ENCODE measurements at regions not wholly inside any gene's neighbourhood (a gene's known extent, or its start where the extent isn't known, plus 50 kb on each side); places are given as distances from the start of the nearest gene placed in this dataset.
"Not testable (repeated sequence)": the region's sequence is repeated elsewhere in the genome, so short reads cannot be mapped to it uniquely, and the experiment has no call there.

DNA sequence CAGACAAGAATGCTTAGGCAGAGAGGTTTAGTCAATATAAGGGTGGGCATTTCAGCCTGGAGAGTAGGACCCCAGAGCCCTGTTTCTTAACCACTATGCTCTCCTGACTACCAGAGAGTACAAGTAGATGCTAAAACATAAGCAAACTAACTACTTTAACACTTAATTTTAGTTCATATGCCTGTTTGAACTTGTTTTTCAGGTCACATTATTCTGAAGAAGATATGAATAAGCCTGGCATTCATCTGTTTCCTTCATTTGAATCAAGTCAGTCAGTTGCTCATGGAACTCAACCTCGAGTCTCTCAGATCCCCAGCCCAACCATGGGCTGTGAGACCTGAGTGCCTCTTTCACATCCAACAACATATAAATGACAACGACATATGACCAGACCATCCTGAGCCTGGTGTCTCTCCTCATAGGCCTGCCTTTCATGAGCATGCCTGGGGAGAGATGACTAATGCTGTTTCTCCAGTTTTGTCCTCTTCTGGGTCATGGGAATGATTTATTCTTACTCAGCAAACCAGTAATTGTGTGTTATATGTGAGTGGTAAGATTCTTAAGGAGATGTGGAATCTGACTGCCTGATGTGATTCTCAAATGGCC lies 251.1 kb upstream of the BTG1 start:
- DNase-seq (ENCODE audit: low read depth) = peak; percentile 70
- no peak overlapping the region for H3K4me3 ChIP-seq (ENCODE audit: low read depth, low read length)

DNA sequence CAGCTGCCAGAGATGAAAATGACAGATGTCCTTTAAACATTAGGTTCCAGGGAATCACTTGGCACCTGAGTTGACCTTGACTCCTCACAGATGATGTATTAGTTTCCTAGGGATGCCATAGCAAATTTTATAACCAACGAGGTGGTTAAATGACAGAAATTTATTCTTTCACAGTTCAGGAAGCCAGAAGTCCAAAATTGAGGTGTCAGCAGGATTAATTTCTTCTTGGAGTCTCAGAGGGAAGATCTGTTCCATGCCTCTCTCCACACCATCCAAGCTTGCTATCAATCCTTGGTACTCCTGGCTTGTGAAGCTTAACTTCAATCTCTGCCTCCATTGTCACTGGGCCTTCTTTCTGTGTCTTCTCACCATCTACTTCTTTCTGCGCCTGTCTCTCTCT lies 249.7 kb upstream of the BTG1 start:
- H3K4me3 ChIP-seq (ENCODE audit: low read depth, low read length) = no peak overlapping the region
- no peak for DNase-seq (ENCODE audit: low read depth)

GRCh38 chr12:92394895-92395294 lies 249.2 kb upstream of the BTG1 start:
- no peak overlapping the region for H3K4me3 ChIP-seq (ENCODE audit: low read depth, low read length)
- no peak for DNase-seq (ENCODE audit: low read depth)

GRCh38 chr12:92393504-92393903 lies 247.9 kb upstream of the BTG1 start:
- no peak overlapping the region for H3K4me3 ChIP-seq (ENCODE audit: low read depth, low read length)
- no peak for DNase-seq (ENCODE audit: low read depth)

DNA sequence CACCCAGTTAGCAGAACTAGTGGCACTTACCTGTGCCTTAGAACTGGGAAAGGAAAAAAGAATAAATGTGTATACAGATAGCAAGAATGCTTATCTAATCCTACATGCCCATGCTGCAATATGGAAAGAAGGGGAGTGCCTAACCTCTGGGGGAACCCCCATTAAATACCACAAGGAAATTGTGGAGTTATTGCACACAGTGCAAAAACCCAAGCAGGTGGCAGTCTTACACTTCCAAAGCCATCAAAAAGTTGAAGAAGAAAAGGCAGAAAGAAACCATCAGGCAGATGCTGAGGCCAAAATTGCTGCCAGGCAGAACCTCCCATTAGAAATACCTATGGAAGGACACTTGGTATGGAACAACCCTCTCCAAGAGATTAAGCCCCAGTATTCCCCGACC lies 246.1 kb upstream of the BTG1 start:
- H3K4me3 ChIP-seq (ENCODE audit: low read depth, low read length); DNase-seq (ENCODE audit: low read depth): not testable (repeated sequence)

GRCh38 chr12:92389466-92389865 lies 243.8 kb upstream of the BTG1 start:
- no peak overlapping the region for H3K4me3 ChIP-seq (ENCODE audit: low read depth, low read length)
- no peak for DNase-seq (ENCODE audit: low read depth)

GRCh38 chr12:92385296-92385695 lies 239.7 kb upstream of the BTG1 start:
- H3K4me3 ChIP-seq (ENCODE audit: low read depth, low read length) = no peak overlapping the region
- DNase-seq (ENCODE audit: low read depth) = no peak

- DNase-seq (ENCODE audit: low read depth) = no peak
- no peak overlapping the region for H3K4me3 ChIP-seq (ENCODE audit: low read depth, low read length)
Measured at GRCh38 chr12:92384571-92384970, 238.9 kb upstream of the BTG1 start.

- DNase-seq (ENCODE audit: low read depth) = no peak
- H3K4me3 ChIP-seq (ENCODE audit: low read depth, low read length) = no peak overlapping the region
Measured at GRCh38 chr12:92382383-92382878, 236.8 kb upstream of the BTG1 start.

DNA sequence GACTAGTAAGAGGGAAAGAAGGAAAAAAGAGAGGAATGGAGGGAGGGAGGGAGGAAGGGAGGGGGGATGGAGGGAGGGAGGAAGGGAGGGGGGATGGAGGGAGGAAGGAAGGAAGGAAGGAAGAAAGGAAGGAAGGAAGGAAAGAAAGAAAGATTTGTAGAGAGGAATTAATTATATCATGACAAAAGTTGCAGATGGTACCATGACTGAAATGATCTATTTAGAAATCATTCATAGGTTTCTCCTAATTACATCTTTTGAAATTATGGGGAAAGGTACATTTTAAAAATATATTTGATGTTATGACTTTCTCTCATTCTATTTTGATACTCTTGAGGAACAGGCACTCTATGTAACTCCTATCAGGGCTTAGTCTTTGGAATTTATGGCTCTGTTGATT lies 236.2 kb upstream of the BTG1 start:
- no peak overlapping the region for H3K4me3 ChIP-seq (ENCODE audit: low read depth, low read length)
- no peak for DNase-seq (ENCODE audit: low read depth)

- no peak for DNase-seq (ENCODE audit: low read depth)
- no peak overlapping the region for H3K4me3 ChIP-seq (ENCODE audit: low read depth, low read length)
Measured at GRCh38 chr12:92378682-92379479, 233.2 kb upstream of the BTG1 start.

DNA sequence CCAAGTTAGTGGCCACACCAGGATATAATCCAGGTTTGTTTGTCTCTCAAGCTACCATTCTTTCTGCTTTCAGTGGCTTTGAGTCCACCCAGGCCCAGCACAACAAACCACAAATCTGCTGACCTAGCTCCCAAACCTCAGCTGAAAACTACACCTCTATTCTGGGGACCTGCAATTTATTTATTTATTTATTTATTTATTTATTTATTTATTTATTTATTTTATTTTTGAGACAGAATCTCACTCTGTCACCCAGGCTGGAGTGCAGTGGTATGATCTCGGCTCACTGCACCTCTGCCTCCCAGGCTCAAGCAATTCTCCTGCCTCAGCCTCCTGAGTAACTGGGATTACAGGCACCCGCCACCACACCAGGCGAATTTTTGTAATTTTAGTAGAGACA lies 229.9 kb upstream of the BTG1 start:
- DNase-seq (ENCODE audit: low read depth); H3K4me3 ChIP-seq (ENCODE audit: low read depth, low read length): not testable (repeated sequence)

DNA sequence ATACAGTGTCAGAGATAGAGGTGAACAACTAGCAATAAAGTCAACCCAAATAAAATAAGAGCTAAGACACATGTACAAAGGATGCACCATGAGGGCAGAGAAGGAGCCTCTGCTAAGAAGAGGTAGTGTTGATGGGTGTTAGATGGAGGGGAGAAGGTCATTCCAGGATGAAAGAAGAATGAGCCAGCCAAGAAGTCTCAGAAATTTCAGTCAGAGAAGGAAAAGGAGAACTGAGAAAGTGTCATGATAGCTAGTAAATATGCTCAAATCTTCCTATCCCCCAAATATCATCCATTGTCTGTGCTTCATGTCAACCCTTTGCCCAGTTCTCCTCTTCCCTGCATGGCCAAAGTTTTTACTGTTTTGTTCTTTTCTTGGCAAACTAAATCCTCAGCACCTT lies 225.2 kb upstream of the BTG1 start:
- H3K4me3 ChIP-seq (ENCODE audit: low read depth, low read length) = no peak overlapping the region
- no peak for DNase-seq (ENCODE audit: low read depth)

- DNase-seq (ENCODE audit: low read depth) = no peak
Measured at GRCh38 chr12:92369636-92370035, 224.0 kb upstream of the BTG1 start.

GRCh38 chr12:92369056-92369455 lies 223.4 kb upstream of the BTG1 start:
- no peak overlapping the region for H3K4me3 ChIP-seq (ENCODE audit: low read depth, low read length)
- DNase-seq (ENCODE audit: low read depth) = no peak

More at GRCh38 chr12:92369636-92370035, 224.0 kb upstream of the BTG1 start:
- no peak overlapping the region for H3K4me3 ChIP-seq (ENCODE audit: low read depth, low read length)

DNA sequence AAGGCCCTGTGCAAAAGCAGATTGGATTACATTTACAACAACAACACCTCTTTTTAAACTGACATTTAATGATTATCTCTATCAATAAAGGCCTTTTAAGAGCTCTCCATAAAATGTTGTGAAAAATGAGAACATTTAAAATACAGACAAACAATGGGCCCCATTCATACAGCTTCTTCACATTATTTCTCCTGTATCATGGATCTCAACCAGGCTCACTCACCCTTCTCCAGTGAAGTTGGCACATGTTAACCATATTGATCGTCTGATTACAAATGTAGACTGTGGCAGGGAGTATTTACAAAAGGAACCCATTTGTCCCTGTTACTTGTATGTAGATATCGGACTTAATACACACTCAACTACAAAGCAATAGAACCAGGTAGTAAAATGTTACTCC lies 220.2 kb upstream of the BTG1 start:
- H3K4me3 ChIP-seq (ENCODE audit: low read depth, low read length) = no peak overlapping the region
- no peak for DNase-seq (ENCODE audit: low read depth)

- DNase-seq (ENCODE audit: low read depth) = no peak
- H3K4me3 ChIP-seq (ENCODE audit: low read depth, low read length) = no peak overlapping the region
Measured at GRCh38 chr12:92365333-92365732, 219.7 kb upstream of the BTG1 start.

GRCh38 chr12:92363295-92364146 lies 217.9 kb upstream of the BTG1 start:
- no peak overlapping the region for H3K4me3 ChIP-seq (ENCODE audit: low read depth, low read length)
- DNase-seq (ENCODE audit: low read depth) = peak; percentile 74

- H3K4me3 ChIP-seq (ENCODE audit: low read depth, low read length) = no peak overlapping the region
- DNase-seq (ENCODE audit: low read depth) = no peak
Measured at GRCh38 chr12:92362785-92363184, 217.1 kb upstream of the BTG1 start.

GRCh38 chr12:92362126-92362525 lies 216.5 kb upstream of the BTG1 start:
- H3K4me3 ChIP-seq (ENCODE audit: low read depth, low read length) = no peak overlapping the region
- no peak for DNase-seq (ENCODE audit: low read depth)
